Common myeloid progenitor, CD34-positive (primary cell): ENCODE measurements at regions not wholly inside any gene's neighbourhood (a gene's known extent, or its start where the extent isn't known, plus 50 kb on each side); places are given as distances from the start of the nearest gene placed in this dataset.

Experiments
- CTCF ChIA-PET: fragments of 350-600 bp; sonication (Branson Sonifier 250); formaldehyde crosslinking; loops from one replicate; lab custom pipeline; 2021; ENCODE audit warnings: antibody characterized with exemption; lab: Charles Lee
- POLR2A ChIA-PET: fragments of 350-600 bp; sonication (Branson Sonifier 250); formaldehyde crosslinking; loops from one replicate; lab custom pipeline; 2021; ENCODE audit warnings: antibody characterized with exemption; lab: Charles Lee
- DNase-seq, 3 donors: peaks; one replicate each; pipeline versions ENCODE4 v3.0.0 to v3.0.0-alpha.2; 2013
- H3K27ac ChIP-seq, 2 experiments: 1 replicate in 1 of 2; 2 replicates in 1 of 2; pipeline ENCODE4 v1.7.0; 2013; ENCODE audit warnings: inconsistent platforms in 2 of 2, low read length in 2 of 2, mild to moderate bottlenecking in 2 of 2, low read depth in 1 of 2, moderate library complexity in 1 of 2; ENCODE audit not compliant: severe bottlenecking in 2 of 2, insufficient read depth in 1 of 2, poor library complexity in 1 of 2
- H3K27me3 ChIP-seq, 5 experiments: replicated peaks in 2 of 5; 1 replicate in 3 of 5; 2 replicates in 2 of 5; pipeline versions ENCODE4 v1.6.1 to v1.7.0; 2013; ENCODE audit warnings: low read length in 4 of 5, mild to moderate bottlenecking in 2 of 5, moderate library complexity in 2 of 5, inconsistent platforms in 1 of 5; ENCODE audit not compliant: insufficient read depth in 5 of 5, control insufficient read depth in 4 of 5
- H3K36me3 ChIP-seq, 4 experiments: 1 replicate in 2 of 4; 2 replicates in 2 of 4; pipeline versions ENCODE4 v1.6.1 to v1.7.0; 2013; ENCODE audit warnings: low read length in 3 of 4, control low read depth in 1 of 4, mild to moderate bottlenecking in 1 of 4; ENCODE audit not compliant: control insufficient read depth in 4 of 4, insufficient read depth in 4 of 4
- H3K4me1 ChIP-seq, 4 experiments: 1 replicate in 3 of 4; 2 replicates in 1 of 4; pipeline versions ENCODE4 v1.6.1 to v1.7.1; 2013; ENCODE audit warnings: low read length in 3 of 4, mild to moderate bottlenecking in 3 of 4, control low read depth in 1 of 4, inconsistent platforms in 1 of 4, moderate library complexity in 1 of 4; ENCODE audit not compliant: control insufficient read depth in 4 of 4, insufficient read depth in 4 of 4; ENCODE audit errors: control extremely low read depth in 1 of 4
- H3K4me3 ChIP-seq, 7 experiments: 1 replicate in 4 of 7; 2 replicates in 3 of 7; pipeline versions ENCODE4 v1.5.1 to v1.7.0; 2013; ENCODE audit warnings: mild to moderate bottlenecking in 7 of 7, low read length in 6 of 7, moderate library complexity in 6 of 7, inconsistent platforms in 2 of 7, low read depth in 2 of 7, control low read depth in 1 of 7; ENCODE audit not compliant: insufficient read depth in 4 of 7, control insufficient read depth in 1 of 7; ENCODE audit errors: extremely low read depth in 1 of 7
- H3K9me3 ChIP-seq, 5 experiments: 1 replicate in 4 of 5; 2 replicates in 1 of 5; pipeline versions ENCODE4 v1.6.1 to v1.7.1; 2013; ENCODE audit warnings: low read length in 4 of 5, mild to moderate bottlenecking in 2 of 5, inconsistent platforms in 1 of 5, low read depth in 1 of 5, moderate library complexity in 1 of 5; ENCODE audit not compliant: control insufficient read depth in 4 of 5, insufficient read depth in 2 of 5; ENCODE audit errors: control extremely low read depth in 1 of 5
- WGBS: methylation state at CpG from one replicate; pipeline ENCODE4 v1.1.5; 2013; ENCODE audit not compliant: insufficient coverage; 5-methylcytosine and 5-hydroxymethylcytosine counted together

- Histone ChIP-seq H3K27me3 (no peaks in the 10 kb centered on the region), H3K27ac (no peak overlapping the region), H3K4me3 (no peak overlapping the region), H3K36me3 (no peaks in the 10 kb centered on the region), H3K4me1 (no peaks in the 10 kb centered on the region), H3K9me3 (peaks cover 0 to 2% (median 0%) of the 10 kb centered on the region in 5 experiments)
- ChIA-PET POLR2A (no interaction called here), CTCF (no interaction called here)
- no peak for DNase-seq
- WGBS: 100% methylated on average over 1 of the region's 1 CpG
Observed at GRCh38 chr4:117825600-117825999, 208.7 kb upstream of the NDST3 start.

GRCh38 chr4:117831060-117831683 lies 203.1 kb upstream of the NDST3 start:
- ChIA-PET CTCF (no interaction called here), POLR2A (no interaction called here)
- WGBS: 86% methylated on average over 10 of the region's 10 CpGs
- DNase-seq: no peak
- H3K4me1 ChIP-seq: no peaks in the 10 kb centered on the region
- H3K27ac ChIP-seq: no peak overlapping the region
- no peaks in the 10 kb centered on the region for H3K27me3 ChIP-seq
- H3K36me3 ChIP-seq: no peaks in the 10 kb centered on the region
- no peak overlapping the region for H3K4me3 ChIP-seq
- no peaks in the 10 kb centered on the region for H3K9me3 ChIP-seq

GRCh38 chr4:117835566-117835965 lies 198.7 kb upstream of the NDST3 start:
- DNase-seq: no peak
- no peaks in the 10 kb centered on the region for H3K4me1 ChIP-seq
- no peak overlapping the region for H3K4me3 ChIP-seq
- CTCF ChIA-PET: no interaction called here
- no peak overlapping the region for H3K27ac ChIP-seq
- 97% methylated on average over 5 of the region's 10 CpGs for WGBS
- POLR2A ChIA-PET: no interaction called here
- no peaks in the 10 kb centered on the region for H3K36me3 ChIP-seq
- H3K9me3 ChIP-seq: no peaks in the 10 kb centered on the region
- no peaks in the 10 kb centered on the region for H3K27me3 ChIP-seq

GRCh38 chr4:117844594-117844993 lies 189.7 kb upstream of the NDST3 start:
- WGBS: no CpG with 5 or more reads among the region's 1 CpG

GRCh38 chr4:117845270-117845669 lies 189.0 kb upstream of the NDST3 start:
- peaks cover 0 to 6% (median 1%) of the 10 kb centered on the region in 5 experiments for H3K9me3 ChIP-seq
- H3K4me1 ChIP-seq: no peaks in the 10 kb centered on the region
- H3K27me3 ChIP-seq: no peaks in the 10 kb centered on the region
- POLR2A ChIA-PET: no interaction called here
- no peak overlapping the region for H3K27ac ChIP-seq
- no peak for DNase-seq
- H3K36me3 ChIP-seq: no peaks in the 10 kb centered on the region
- WGBS: no CpG with 5 or more reads among the region's 1 CpG
- CTCF ChIA-PET: no interaction called here
- no peak overlapping the region for H3K4me3 ChIP-seq

More at GRCh38 chr4:117844594-117844993, 189.7 kb upstream of the NDST3 start:
- no peak for DNase-seq
- no peaks in the 10 kb centered on the region for H3K27me3 ChIP-seq
- no peaks in the 10 kb centered on the region for H3K4me1 ChIP-seq
- H3K36me3 ChIP-seq: no peaks in the 10 kb centered on the region
- POLR2A ChIA-PET: no interaction called here
- CTCF ChIA-PET: no interaction called here
- no peak overlapping the region for H3K27ac ChIP-seq
- H3K9me3 ChIP-seq: peaks cover 0 to 2% (median 0%) of the 10 kb centered on the region in 5 experiments
- no peak overlapping the region for H3K4me3 ChIP-seq

GRCh38 chr4:117847849-117848248 lies 186.4 kb upstream of the NDST3 start:
- H3K27me3 ChIP-seq: no peaks in the 10 kb centered on the region
- WGBS: 89% methylated on average over 2 of the region's 4 CpGs
- ChIA-PET CTCF (interaction anchor here (1.0 kb wide), 1 partner anchor 25 kb away, joined by 3 read pairs; no protein-coding TSS in a partner anchor), POLR2A (no interaction called here)
- H3K27ac ChIP-seq: no peak overlapping the region
- no peaks in the 10 kb centered on the region for H3K36me3 ChIP-seq
- H3K9me3 ChIP-seq: peaks cover 0 to 10% (median 2%) of the 10 kb centered on the region in 5 experiments
- no peak for DNase-seq
- H3K4me1 ChIP-seq: no peaks in the 10 kb centered on the region
- no peak overlapping the region for H3K4me3 ChIP-seq

GRCh38 chr4:117868201-117868600 lies 166.1 kb upstream of the NDST3 start:
- Histone ChIP-seq H3K9me3 (no peaks in the 10 kb centered on the region), H3K36me3 (no peaks in the 10 kb centered on the region), H3K27ac (no peak overlapping the region), H3K4me3 (no peak overlapping the region), H3K4me1 (no peaks in the 10 kb centered on the region), H3K27me3 (no peaks in the 10 kb centered on the region)
- ChIA-PET POLR2A (interaction anchor here (0.6 kb wide), 1 partner anchor 10 kb away, joined by 3 read pairs; no protein-coding TSS in a partner anchor), CTCF (no interaction called here)
- 86% methylated on average over 1 of the region's 1 CpG for WGBS
- no peak for DNase-seq
